ENCODE measurements at regions not wholly inside any gene's neighbourhood (a gene's known extent, or its start where the extent isn't known, plus 50 kb on each side); places are given as distances from the start of the nearest gene placed in this dataset.

DNA sequence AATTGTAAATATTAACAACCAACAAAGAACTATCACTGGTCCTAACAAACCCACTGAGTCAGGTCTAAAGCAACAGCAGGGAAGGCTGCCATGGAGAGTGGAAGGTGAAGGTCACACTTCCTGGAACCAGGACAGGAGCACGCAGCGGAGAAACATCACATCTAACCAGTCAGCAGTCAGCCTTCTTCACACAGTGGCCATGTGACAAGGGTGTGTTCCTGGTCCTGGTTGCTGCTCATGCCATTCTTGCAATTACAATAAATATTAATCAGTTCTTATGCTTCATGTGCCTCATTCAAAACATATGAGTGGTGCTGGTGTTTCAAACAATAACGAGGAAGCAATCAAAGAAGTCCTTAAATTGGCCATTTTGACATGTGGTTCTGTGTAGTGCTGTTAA is 162.8 kb downstream of the ARRDC4 start:
- TF ChIP-seq CBFA2T2 (conservative IDR thresholded peaks at IDR 0.05), result no peak
- no peak for TF ChIP-seq HNRNPK (IDR thresholded peaks at IDR 0.05; ENCODE audit: low read depth, low read length, poor library complexity, severe bottlenecking)
- no peak for TF ChIP-seq EZH2 (IDR thresholded peaks at IDR 0.05; ENCODE audit: borderline replicate concordance, low read depth, low read length)
